Esophagus (tissue), 2 donors: ENCODE measurements at regions not wholly inside any gene's neighbourhood (a gene's known extent, or its start where the extent isn't known, plus 50 kb on each side); places are given as distances from the start of the nearest gene placed in this dataset.
A peak's percentile ranks its signal among the peaks of the same experiment; 100 is the strongest.
"Not testable (repeated sequence)": the region's sequence is repeated elsewhere in the genome, so short reads cannot be mapped to it uniquely, and the experiment has no call there.

Experiments used
- H3K27ac ChIP-seq, 2 donors: one replicate each; pipeline ENCODE4 v1.5.1; 2013; ENCODE audit warnings: low read depth in 2 of 2, mild to moderate bottlenecking in 2 of 2, inconsistent platforms in 1 of 2, low read length in 1 of 2, moderate library complexity in 1 of 2
- H3K27me3 ChIP-seq, 2 donors: one replicate each; pipeline ENCODE4 v1.6.1; 2013; ENCODE audit warnings: low read length in 2 of 2, control low read depth in 1 of 2, mild to moderate bottlenecking in 1 of 2; ENCODE audit not compliant: insufficient read depth in 2 of 2, control insufficient read depth in 1 of 2
- H3K36me3 ChIP-seq, 2 donors: one replicate each; pipeline ENCODE4 v1.6.1; 2013; ENCODE audit warnings: low read length in 1 of 2; ENCODE audit not compliant: control insufficient read depth in 2 of 2, insufficient read depth in 2 of 2
- H3K4me1 ChIP-seq, 2 donors: one replicate each; pipeline ENCODE4 v1.6.1; 2013; ENCODE audit warnings: low read length in 1 of 2; ENCODE audit not compliant: control insufficient read depth in 2 of 2, insufficient read depth in 2 of 2
- H3K4me3 ChIP-seq, 2 donors: one replicate each; pipeline ENCODE4 v1.5.1; 2013; ENCODE audit warnings: low read length in 2 of 2, mild to moderate bottlenecking in 2 of 2, low read depth in 1 of 2, moderate library complexity in 1 of 2
- H3K9me3 ChIP-seq, 2 donors: one replicate each; pipeline ENCODE4 v1.6.1; 2013; ENCODE audit warnings: mild to moderate bottlenecking in 2 of 2, low read depth in 1 of 2, low read length in 1 of 2, moderate library complexity in 1 of 2; ENCODE audit not compliant: control insufficient read depth in 2 of 2, insufficient read depth in 1 of 2
- WGBS, 2 donors: extraction: QIAGEN DNeasy Blood & Tissue Kit; methylation state at CpG; one replicate each; pipeline ENCODE4 v1.1.7; 2013; 5-methylcytosine and 5-hydroxymethylcytosine counted together
- donor health status: healthy with polysubstance abuse.
- donor health status: Bipolar disorder and iron deficiency.

DNA sequence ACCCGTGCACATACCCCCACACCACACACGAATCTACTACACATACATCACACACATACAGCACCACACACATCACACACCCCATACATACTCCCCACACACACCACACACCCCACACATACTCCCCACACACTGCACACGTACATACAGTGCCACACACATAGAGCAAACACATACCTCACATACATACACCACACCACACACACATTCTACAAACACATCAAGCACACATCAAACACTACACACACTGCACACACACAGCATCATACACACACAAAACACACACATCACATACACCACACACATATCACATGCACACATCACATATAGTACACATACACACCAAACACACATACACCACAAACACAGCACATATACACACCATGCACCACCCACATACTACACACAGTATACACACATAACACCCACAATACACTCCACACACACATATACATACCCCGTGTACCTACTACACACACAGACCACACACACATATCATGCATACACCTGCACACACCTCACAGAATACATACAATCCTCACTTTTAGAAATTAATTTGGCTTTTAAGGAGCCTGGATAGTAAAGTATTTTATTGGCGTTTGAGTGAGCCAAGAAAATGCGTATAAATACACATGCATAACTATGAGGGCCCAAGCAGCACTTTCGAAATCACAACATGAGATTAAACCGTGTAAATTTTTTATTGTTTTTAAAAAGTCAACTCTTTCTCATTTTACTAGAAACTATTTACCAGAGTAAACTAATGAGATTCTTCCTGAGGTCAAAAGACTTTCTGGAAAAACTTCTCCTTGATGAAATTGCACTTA, 1461.4 kb downstream of the FOXD4L5 start:
- H3K36me3 ChIP-seq, H3K4me1 ChIP-seq, H3K27ac ChIP-seq, H3K27me3 ChIP-seq, H3K9me3 ChIP-seq, H3K4me3 ChIP-seq: not testable (repeated sequence)
- 61 to 65% methylated on average over 8 of the region's 8 CpGs for WGBS, 2 donors

DNA sequence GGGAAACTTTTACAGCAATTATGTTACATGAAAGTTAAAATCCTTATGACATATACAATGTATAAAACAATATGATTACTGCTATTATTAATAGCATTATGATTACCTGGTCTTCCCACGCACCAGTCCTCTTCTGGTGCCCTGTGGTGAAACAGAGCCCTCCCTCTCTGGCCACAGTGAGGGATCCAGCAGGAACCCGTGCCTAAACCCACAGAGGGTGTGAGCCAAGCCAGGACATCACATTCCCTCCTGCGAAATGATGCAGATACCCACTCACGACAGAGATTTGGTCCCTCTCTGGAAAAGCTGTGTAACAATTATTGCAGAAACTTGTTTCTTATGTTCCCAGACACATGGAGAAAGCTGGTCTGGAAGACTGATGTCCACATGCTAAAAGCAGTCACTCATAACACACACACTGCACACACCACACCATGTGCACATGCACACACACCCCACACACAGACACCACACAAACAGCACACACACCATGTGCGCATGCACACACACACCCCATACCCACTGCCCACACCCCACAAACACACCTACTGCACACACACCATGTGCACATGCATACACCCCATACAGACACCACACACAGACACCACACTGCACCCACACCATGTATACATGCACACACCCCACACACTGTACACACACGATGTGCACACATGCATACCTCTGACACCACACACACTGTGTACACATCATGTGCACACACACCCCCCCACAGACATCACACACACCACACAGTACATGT, 1462.2 kb downstream of the FOXD4L5 start:
- H3K4me1 ChIP-seq, H3K36me3 ChIP-seq, H3K27me3 ChIP-seq, H3K27ac ChIP-seq, H3K4me3 ChIP-seq: not testable (repeated sequence)
- peaks cover 4 to 13% of the 10 kb centered on the region in 2 donors for H3K9me3 ChIP-seq
- 57 to 61% methylated on average over 6 of the region's 6 CpGs for WGBS, 2 donors

DNA sequence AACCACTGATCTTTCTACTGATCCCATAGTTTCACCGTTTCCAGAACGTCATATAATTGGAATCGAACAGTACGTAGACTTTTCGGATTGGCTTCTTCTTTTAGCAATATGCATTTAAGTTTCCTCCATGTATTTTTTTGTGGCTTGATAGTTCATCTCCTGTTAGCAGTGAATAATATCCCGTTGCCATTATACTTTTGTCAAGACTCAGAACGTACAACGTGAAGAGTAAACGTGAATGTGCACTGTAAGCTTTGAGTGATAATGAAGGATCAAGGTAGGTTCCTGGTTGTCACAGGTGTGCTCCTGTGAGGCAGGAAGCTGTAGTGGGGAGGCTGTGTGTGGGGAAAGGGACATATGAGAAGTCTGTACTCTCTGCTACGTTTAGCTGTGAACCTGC, 1463.7 kb downstream of the FOXD4L5 start:
- not testable (repeated sequence) for H3K27me3 ChIP-seq, H3K36me3 ChIP-seq, H3K4me3 ChIP-seq, H3K27ac ChIP-seq, H3K4me1 ChIP-seq
- H3K9me3 ChIP-seq, result peaks cover 13 to 23% of the 10 kb centered on the region in 2 donors
- WGBS, 2 donors, result 65 to 70% methylated on average over 10 of the region's 10 CpGs

DNA sequence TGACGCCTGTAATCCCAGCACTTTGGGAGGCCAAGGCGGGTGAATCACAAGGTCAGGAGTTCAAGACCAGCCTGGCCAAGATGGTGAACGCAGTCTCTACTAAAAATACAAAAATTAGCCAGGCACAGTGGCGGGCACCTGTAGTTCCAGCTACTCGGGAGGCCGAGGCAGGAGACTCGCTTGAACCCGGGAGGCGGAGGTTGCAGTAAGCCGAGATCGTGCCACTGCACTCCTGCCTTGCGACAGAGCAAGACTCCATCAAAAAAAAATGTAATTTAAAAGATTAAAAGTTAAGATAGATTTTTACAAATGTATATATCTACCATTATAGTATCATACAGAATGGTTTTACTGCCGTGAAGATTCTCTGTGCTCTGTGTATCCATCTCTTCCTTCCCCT, 1464.1 kb downstream of the FOXD4L5 start:
- 77 to 84% methylated on average over 13 of the region's 13 CpGs for whole genome bisulfite sequencing, 2 donors
- H3K36me3 ChIP-seq, H3K27ac ChIP-seq, H3K4me3 ChIP-seq, H3K27me3 ChIP-seq, H3K4me1 ChIP-seq: not testable (repeated sequence)
- H3K9me3 ChIP-seq, result peaks cover 13 to 24% of the 10 kb centered on the region in 2 donors

DNA sequence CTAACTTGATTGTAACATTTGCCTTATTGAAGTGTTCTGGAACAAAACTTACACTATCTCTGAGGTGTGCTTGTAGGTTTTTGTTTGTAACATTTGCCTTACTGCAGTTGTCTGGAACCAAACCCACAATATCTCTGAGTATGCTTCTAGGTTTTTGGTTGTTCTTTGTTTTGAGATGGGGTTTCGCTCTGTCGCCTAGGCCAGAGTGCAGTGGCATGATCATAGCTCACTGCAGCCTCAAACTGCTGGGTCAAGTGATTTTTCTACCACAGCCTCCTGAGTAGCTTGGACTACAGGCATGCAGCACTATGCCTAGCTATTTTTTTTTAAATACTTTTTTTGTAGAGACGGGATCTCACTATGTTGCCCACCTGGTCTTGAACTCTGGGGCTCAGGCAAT, 1464.6 kb downstream of the FOXD4L5 start:
- not testable (repeated sequence) for H3K36me3 ChIP-seq, H3K4me1 ChIP-seq, H3K27ac ChIP-seq, H3K4me3 ChIP-seq, H3K27me3 ChIP-seq
- peaks cover 13 to 26% of the 10 kb centered on the region in 2 donors for H3K9me3 ChIP-seq
- 87 to 89% methylated on average over 3 of the region's 3 CpGs for WGBS, 2 donors

DNA sequence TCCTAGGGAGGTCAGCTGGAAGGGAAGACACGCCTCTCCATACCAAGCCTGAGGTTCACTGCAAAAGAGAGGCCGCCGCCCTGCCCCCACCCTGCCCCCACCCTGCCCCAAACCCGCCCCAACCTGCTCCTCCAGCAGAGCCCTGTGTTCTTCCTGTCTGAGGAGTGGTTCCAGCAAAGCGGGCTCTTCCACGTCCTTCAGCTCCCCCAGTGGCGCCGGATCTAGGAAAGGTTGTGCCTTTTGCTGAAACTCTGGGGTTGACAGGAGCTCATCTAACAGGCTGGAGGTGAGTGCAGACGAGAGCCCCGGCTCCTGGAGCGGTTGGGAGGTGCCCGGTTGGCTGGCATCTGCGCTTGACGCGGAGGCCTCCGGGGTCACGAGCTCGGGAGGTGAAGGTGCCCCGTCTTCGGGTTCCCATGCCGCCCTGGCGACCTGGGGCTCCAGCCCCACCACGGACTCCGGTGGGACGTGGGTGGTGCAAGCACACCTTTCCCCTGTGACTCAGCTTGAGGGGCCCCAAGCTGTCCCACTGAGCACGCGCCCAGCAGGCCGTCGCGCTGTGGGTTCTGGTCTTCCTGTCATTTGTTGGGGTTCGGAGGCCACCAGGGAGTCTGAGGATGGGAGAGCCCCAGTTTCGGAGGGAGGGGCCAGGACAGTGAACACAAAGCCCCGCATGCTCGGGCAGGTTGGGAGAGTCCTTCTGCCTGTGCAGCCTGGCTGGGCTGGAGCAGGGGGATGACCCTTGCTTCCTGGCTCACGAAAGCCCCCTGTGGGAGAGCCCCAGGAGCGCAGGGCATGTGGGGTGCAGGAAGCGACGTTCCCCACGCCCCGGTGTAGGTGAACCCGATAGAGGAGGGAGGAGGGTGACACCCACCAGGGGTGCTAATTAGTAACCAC, 1467.1 kb downstream of the FOXD4L5 start:
- no peaks in the 10 kb centered on the region for H3K27me3 ChIP-seq
- peak overlapping the region; percentile 46 to 57 for H3K4me3 ChIP-seq
- peaks cover 13 to 20% of the 10 kb centered on the region in 2 donors for H3K9me3 ChIP-seq
- H3K4me1 ChIP-seq, result peaks cover 0 to 5% of the 10 kb centered on the region in 2 donors
- 29 to 32% methylated on average over 41 of the region's 41 CpGs for WGBS, 2 donors
- H3K27ac ChIP-seq, result peak overlapping the region; percentile 75 to 86
- peaks cover 0 to under 1% of the 10 kb centered on the region in 2 donors for H3K36me3 ChIP-seq

DNA sequence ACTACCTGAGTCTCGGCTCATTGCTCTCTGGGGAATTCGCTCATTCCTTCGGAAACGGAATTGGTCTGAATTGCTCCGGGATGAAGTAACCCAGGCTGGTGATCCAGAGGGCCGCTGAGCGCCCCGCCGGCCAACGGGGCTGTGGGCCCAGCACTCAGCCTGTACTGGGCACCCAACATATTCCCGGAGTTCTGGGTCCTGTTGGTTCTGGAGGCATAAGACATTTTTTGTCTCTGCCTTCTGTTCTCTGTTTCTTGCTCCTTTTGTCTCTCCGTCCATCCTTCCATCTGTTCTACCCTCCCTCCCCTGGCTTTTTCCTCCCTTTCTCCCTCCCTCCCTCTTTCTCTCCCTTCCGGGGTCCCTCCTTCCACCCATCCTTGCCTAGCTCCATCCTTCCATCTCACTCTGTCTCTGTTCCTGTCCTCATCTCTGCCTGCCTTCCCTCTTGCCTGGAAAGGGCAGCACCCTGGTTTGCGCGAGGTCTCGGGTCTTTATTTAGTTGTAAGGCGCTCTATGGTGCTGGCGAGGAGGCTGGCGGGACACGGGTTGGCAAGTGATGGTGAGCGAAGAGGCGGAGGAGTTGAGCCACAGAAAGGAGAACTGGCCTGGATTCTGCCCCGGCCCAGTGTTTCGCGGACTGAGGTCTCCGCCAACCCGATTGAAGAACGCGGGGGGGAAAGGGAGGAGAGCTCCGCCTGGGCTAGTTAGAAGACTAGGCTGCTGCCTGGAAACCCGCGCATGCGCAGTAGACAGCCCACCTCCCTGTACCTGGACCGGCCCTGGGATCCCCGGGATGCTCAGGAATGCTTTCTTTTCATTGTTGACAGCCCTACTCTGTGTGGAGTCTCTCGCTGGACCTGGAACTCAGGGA, 1468.0 kb downstream of the FOXD4L5 start:
- H3K27ac ChIP-seq, result peak overlapping the region in 1 of 2 donors; percentile 6
- H3K36me3 ChIP-seq, result no peaks in the 10 kb centered on the region
- no peaks in the 10 kb centered on the region for H3K27me3 ChIP-seq
- peaks cover 0 to 5% of the 10 kb centered on the region in 2 donors for H3K4me1 ChIP-seq
- peaks cover 13 to 20% of the 10 kb centered on the region in 2 donors for H3K9me3 ChIP-seq
- 29% methylated on average over 36 of the region's 36 CpGs for whole genome bisulfite sequencing, 2 donors
- peak overlapping the region; percentile 11 to 46 for H3K4me3 ChIP-seq

DNA sequence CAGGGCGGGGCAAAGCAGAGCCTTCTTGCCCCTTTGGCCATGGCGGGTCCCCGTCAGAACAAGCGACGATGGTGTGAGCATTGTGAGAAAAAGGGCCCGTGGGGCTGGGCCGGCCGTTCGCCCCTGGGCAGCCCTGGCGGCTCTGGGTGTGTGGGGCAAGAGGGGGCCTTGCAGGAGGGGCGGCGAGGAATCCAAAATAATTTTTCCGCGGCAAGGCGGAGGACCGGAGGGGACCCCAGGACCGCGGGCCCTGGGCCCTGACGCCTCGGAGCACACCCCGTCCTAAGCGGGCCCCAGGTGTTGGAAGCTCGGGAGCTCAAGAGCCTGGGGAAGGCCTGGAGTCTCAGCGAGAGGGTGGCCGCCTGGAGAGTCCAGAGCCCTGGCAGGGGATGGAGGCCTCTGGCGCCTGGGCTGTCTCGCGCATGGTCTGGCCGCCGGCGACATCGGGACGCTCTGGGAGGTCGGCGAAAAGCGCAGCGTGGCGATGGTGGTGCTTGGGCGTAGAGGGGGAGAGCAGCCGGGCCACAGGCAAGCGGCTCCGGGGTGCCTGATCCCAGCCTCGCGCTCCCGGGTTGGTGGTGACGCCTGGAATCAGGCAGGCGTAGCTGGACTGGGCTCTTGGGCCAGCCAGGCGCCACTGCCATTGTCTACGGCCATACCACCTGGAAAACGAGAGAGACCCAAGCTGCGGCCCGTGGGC, 1469.9 kb downstream of the FOXD4L5 start:
- not testable (repeated sequence) for H3K4me1 ChIP-seq, H3K4me3 ChIP-seq, H3K27ac ChIP-seq, H3K27me3 ChIP-seq, H3K36me3 ChIP-seq
- peaks cover 13 to 20% of the 10 kb centered on the region in 2 donors for H3K9me3 ChIP-seq
- WGBS, 2 donors, result 47 to 64% methylated on average over 39 to 52 of the region's 52 CpGs
